ENCODE measurements at regions not wholly inside any gene's neighbourhood (a gene's known extent, or its start where the extent isn't known, plus 50 kb on each side); places are given as distances from the start of the nearest gene placed in this dataset.
A peak's percentile ranks its signal among the peaks of the same experiment; 100 is the strongest.

- Mint-ChIP-seq H3K9me3 (peaks cover 0 to 3% (median 0%) of the 10 kb centered on the region in 7 donors), H3K4me1 (no peaks in the 10 kb centered on the region), H3K27me3 (no peaks in the 10 kb centered on the region), H3K4me3 (no peak overlapping the region), H3K36me3 (no peaks in the 10 kb centered on the region), H3K27ac (no peak overlapping the region)
- no peaks in the 10 kb centered on the region for H3K9me3 ChIP-seq (ENCODE audit: control insufficient read depth in 2 of 2, low read length in 2 of 2)
- DNase-seq (no peak), ATAC-seq (ENCODE audit: low read depth in 2 of 2) (no peak)
- H3K27ac ChIP-seq (ENCODE audit: insufficient read depth, low read length, poor library complexity, severe bottlenecking), result no peak overlapping the region
- H3K27me3 ChIP-seq (ENCODE audit: control insufficient read depth, insufficient read depth, low read length), result no peaks in the 10 kb centered on the region
- H3K4me3 ChIP-seq (ENCODE audit: low read depth, low read length), result no peak overlapping the region
- no peaks in the 10 kb centered on the region for H3K4me1 ChIP-seq (ENCODE audit: control insufficient read depth, insufficient read depth, low read length, poor library complexity, severe bottlenecking)
- H3K36me3 ChIP-seq (ENCODE audit: control insufficient read depth, insufficient read depth, low read length), result no peaks in the 10 kb centered on the region
Measured at GRCh38 chr16:85363427-85363826, 249.7 kb upstream of the GSE1 start.

- no peaks in the 10 kb centered on the region for H3K4me1 ChIP-seq (ENCODE audit: control insufficient read depth, insufficient read depth, low read length, poor library complexity, severe bottlenecking)
- H3K36me3 Mint-ChIP-seq, result no peaks in the 10 kb centered on the region
- no peaks in the 10 kb centered on the region for H3K36me3 ChIP-seq (ENCODE audit: control insufficient read depth, insufficient read depth, low read length)
- no peaks in the 10 kb centered on the region for H3K27me3 Mint-ChIP-seq
- DNase-seq (no peak), ATAC-seq (ENCODE audit: low read depth in 2 of 2) (no peak)
- no peaks in the 10 kb centered on the region for H3K4me1 Mint-ChIP-seq
- H3K9me3 Mint-ChIP-seq, result peaks cover 0 to 3% (median 0%) of the 10 kb centered on the region in 7 donors
- no peaks in the 10 kb centered on the region for H3K9me3 ChIP-seq (ENCODE audit: control insufficient read depth in 2 of 2, low read length in 2 of 2)
- H3K27ac Mint-ChIP-seq, result peak overlapping the region in 1 of 3 donors; percentile 32
- H3K27me3 ChIP-seq (ENCODE audit: control insufficient read depth, insufficient read depth, low read length), result no peaks in the 10 kb centered on the region
- H3K27ac ChIP-seq (ENCODE audit: insufficient read depth, low read length, poor library complexity, severe bottlenecking), result no peak overlapping the region
- no peak overlapping the region for H3K4me3 ChIP-seq (ENCODE audit: low read depth, low read length)
- no peak overlapping the region for H3K4me3 Mint-ChIP-seq
Measured at GRCh38 chr16:85363881-85364280, 249.2 kb upstream of the GSE1 start.

- Histone ChIP-seq H3K9me3 (ENCODE audit: control insufficient read depth in 2 of 2, low read length in 2 of 2) (no peaks in the 10 kb centered on the region), H3K4me3 (ENCODE audit: low read depth, low read length) (no peak overlapping the region), H3K36me3 (ENCODE audit: control insufficient read depth, insufficient read depth, low read length) (no peaks in the 10 kb centered on the region), H3K27me3 (ENCODE audit: control insufficient read depth, insufficient read depth, low read length) (no peaks in the 10 kb centered on the region), H3K4me1 (ENCODE audit: control insufficient read depth, insufficient read depth, low read length, poor library complexity, severe bottlenecking) (no peaks in the 10 kb centered on the region), H3K27ac (ENCODE audit: insufficient read depth, low read length, poor library complexity, severe bottlenecking) (no peak overlapping the region)
- ATAC-seq (ENCODE audit: low read depth in 2 of 2) (no peak), DNase-seq (no peak)
- H3K27ac Mint-ChIP-seq, result peak overlapping the region in 1 of 3 donors; percentile 32
- peaks cover 0 to 3% (median 0%) of the 10 kb centered on the region in 7 donors for H3K9me3 Mint-ChIP-seq
- H3K4me1 Mint-ChIP-seq, result no peaks in the 10 kb centered on the region
- H3K27me3 Mint-ChIP-seq, result no peaks in the 10 kb centered on the region
- no peak overlapping the region for H3K4me3 Mint-ChIP-seq
- no peaks in the 10 kb centered on the region for H3K36me3 Mint-ChIP-seq
Measured at GRCh38 chr16:85364323-85365040, 248.6 kb upstream of the GSE1 start.

- Mint-ChIP-seq H3K27me3 (no peaks in the 10 kb centered on the region), H3K36me3 (no peaks in the 10 kb centered on the region), H3K27ac (no peak overlapping the region), H3K4me3 (no peak overlapping the region), H3K9me3 (peaks cover 0 to 3% (median 0%) of the 10 kb centered on the region in 7 donors), H3K4me1 (no peaks in the 10 kb centered on the region)
- DNase-seq (no peak), ATAC-seq (ENCODE audit: low read depth in 2 of 2) (no peak)
- H3K27ac ChIP-seq (ENCODE audit: insufficient read depth, low read length, poor library complexity, severe bottlenecking), result no peak overlapping the region
- H3K4me1 ChIP-seq (ENCODE audit: control insufficient read depth, insufficient read depth, low read length, poor library complexity, severe bottlenecking), result no peaks in the 10 kb centered on the region
- H3K36me3 ChIP-seq (ENCODE audit: control insufficient read depth, insufficient read depth, low read length), result no peaks in the 10 kb centered on the region
- no peak overlapping the region for H3K4me3 ChIP-seq (ENCODE audit: low read depth, low read length)
- no peaks in the 10 kb centered on the region for H3K9me3 ChIP-seq (ENCODE audit: control insufficient read depth in 2 of 2, low read length in 2 of 2)
- H3K27me3 ChIP-seq (ENCODE audit: control insufficient read depth, insufficient read depth, low read length), result no peaks in the 10 kb centered on the region
Measured at GRCh38 chr16:85365120-85365519, 248.0 kb upstream of the GSE1 start.

GRCh38 chr16:85366031-85366763 lies 246.9 kb upstream of the GSE1 start:
- H3K4me3 ChIP-seq (ENCODE audit: low read depth, low read length), result no peak overlapping the region

GRCh38 chr16:85367485-85367884 lies 245.6 kb upstream of the GSE1 start:
- Mint-ChIP-seq H3K36me3 (no peaks in the 10 kb centered on the region), H3K27me3 (no peaks in the 10 kb centered on the region), H3K27ac (no peak overlapping the region), H3K4me3 (no peak overlapping the region), H3K9me3 (peaks cover 0 to 3% (median 0%) of the 10 kb centered on the region in 7 donors), H3K4me1 (no peaks in the 10 kb centered on the region)
- H3K27me3 ChIP-seq (ENCODE audit: control insufficient read depth, insufficient read depth, low read length), result no peaks in the 10 kb centered on the region
- no peaks in the 10 kb centered on the region for H3K9me3 ChIP-seq (ENCODE audit: control insufficient read depth in 2 of 2, low read length in 2 of 2)
- no peaks in the 10 kb centered on the region for H3K36me3 ChIP-seq (ENCODE audit: control insufficient read depth, insufficient read depth, low read length)
- no peak for ATAC-seq (ENCODE audit: low read depth in 2 of 2)
- DNase-seq, result no peak
- H3K27ac ChIP-seq (ENCODE audit: insufficient read depth, low read length, poor library complexity, severe bottlenecking), result no peak overlapping the region
- H3K4me3 ChIP-seq (ENCODE audit: low read depth, low read length), result no peak overlapping the region
- no peaks in the 10 kb centered on the region for H3K4me1 ChIP-seq (ENCODE audit: control insufficient read depth, insufficient read depth, low read length, poor library complexity, severe bottlenecking)

More at GRCh38 chr16:85366031-85366763, 246.9 kb upstream of the GSE1 start:
- Mint-ChIP-seq H3K27ac (no peak overlapping the region), H3K4me3 (no peak overlapping the region), H3K36me3 (no peaks in the 10 kb centered on the region), H3K9me3 (peaks cover 0 to 3% (median 0%) of the 10 kb centered on the region in 7 donors), H3K27me3 (no peaks in the 10 kb centered on the region), H3K4me1 (no peaks in the 10 kb centered on the region)
- no peak for ATAC-seq (ENCODE audit: low read depth in 2 of 2)
- H3K27ac ChIP-seq (ENCODE audit: insufficient read depth, low read length, poor library complexity, severe bottlenecking), result no peak overlapping the region
- no peak for DNase-seq
- H3K36me3 ChIP-seq (ENCODE audit: control insufficient read depth, insufficient read depth, low read length), result no peaks in the 10 kb centered on the region
- no peaks in the 10 kb centered on the region for H3K27me3 ChIP-seq (ENCODE audit: control insufficient read depth, insufficient read depth, low read length)
- no peaks in the 10 kb centered on the region for H3K9me3 ChIP-seq (ENCODE audit: control insufficient read depth in 2 of 2, low read length in 2 of 2)
- no peaks in the 10 kb centered on the region for H3K4me1 ChIP-seq (ENCODE audit: control insufficient read depth, insufficient read depth, low read length, poor library complexity, severe bottlenecking)

- Mint-ChIP-seq H3K27ac (no peak overlapping the region), H3K36me3 (no peaks in the 10 kb centered on the region), H3K4me1 (no peaks in the 10 kb centered on the region), H3K9me3 (peaks cover 0 to 3% (median 0%) of the 10 kb centered on the region in 7 donors), H3K27me3 (no peaks in the 10 kb centered on the region), H3K4me3 (no peak overlapping the region)
- Histone ChIP-seq H3K4me3 (ENCODE audit: low read depth, low read length) (no peak overlapping the region), H3K36me3 (ENCODE audit: control insufficient read depth, insufficient read depth, low read length) (no peaks in the 10 kb centered on the region), H3K9me3 (ENCODE audit: control insufficient read depth in 2 of 2, low read length in 2 of 2) (no peaks in the 10 kb centered on the region), H3K27me3 (ENCODE audit: control insufficient read depth, insufficient read depth, low read length) (no peaks in the 10 kb centered on the region), H3K4me1 (ENCODE audit: control insufficient read depth, insufficient read depth, low read length, poor library complexity, severe bottlenecking) (no peaks in the 10 kb centered on the region), H3K27ac (ENCODE audit: insufficient read depth, low read length, poor library complexity, severe bottlenecking) (no peak overlapping the region)
- DNase-seq, result no peak
- ATAC-seq (ENCODE audit: low read depth in 2 of 2), result no peak
Measured at GRCh38 chr16:85369060-85369459, 244.1 kb upstream of the GSE1 start.

Measured in CD4-positive, CD25-positive, alpha-beta regulatory T cell (primary cell).